Smooth muscle cell (in vitro differentiated cells): ENCODE measurements at regions not wholly inside any gene's neighbourhood (a gene's known extent, or its start where the extent isn't known, plus 50 kb on each side); places are given as distances from the start of the nearest gene placed in this dataset.

Experiments used
- DNase-seq: peaks from one replicate; lab custom pipeline; 2025; ENCODE audit not compliant: unreplicated experiment; lab: John Stamatoyannopoulos, UW
- H2AFZ ChIP-seq: fragments of 200-600 bp; sonication (generic); 2 replicates; pipeline ENCODE4 v1.6.0; 2016; ENCODE audit warnings: antibody characterized with exemption, low read depth, mild to moderate bottlenecking
- H3F3A ChIP-seq: fragments of 200-600 bp; sonication (generic); 2 replicates; pipeline ENCODE4 v1.6.0; 2017; ENCODE audit warnings: antibody characterized with exemption, low read depth
- H3K27ac ChIP-seq: fragments of 200-600 bp; sonication (generic); 2 replicates; pipeline ENCODE4 v1.5.1; 2016; ENCODE audit warnings: low read depth, mild to moderate bottlenecking
- H3K27me3 ChIP-seq: fragments of 200-600 bp; sonication (generic); 2 replicates; pipeline ENCODE4 v1.6.1; 2016; ENCODE audit warnings: low read depth, mild to moderate bottlenecking
- H3K36me3 ChIP-seq: fragments of 200-600 bp; sonication (generic); 2 replicates; pipeline ENCODE4 v1.5.1; 2016; ENCODE audit warnings: low read depth
- H3K4me1 ChIP-seq: fragments of 200-600 bp; sonication (generic); 2 replicates; pipeline ENCODE4 v1.5.1; 2016; ENCODE audit warnings: low read depth
- H3K4me2 ChIP-seq: fragments of 200-600 bp; sonication (generic); 2 replicates; pipeline ENCODE4 v1.6.0; 2016; ENCODE audit warnings: mild to moderate bottlenecking
- H3K4me3 ChIP-seq: fragments of 200-600 bp; sonication (generic); 2 replicates; pipeline ENCODE4 v1.5.1; 2016; ENCODE audit warnings: mild to moderate bottlenecking
- H3K79me2 ChIP-seq: fragments of 200-600 bp; sonication (generic); 2 replicates; pipeline ENCODE4 v1.6.0; 2016; ENCODE audit warnings: low read depth, mild to moderate bottlenecking
- H3K9ac ChIP-seq: fragments of 200-600 bp; sonication (generic); 2 replicates; pipeline ENCODE4 v1.6.0; 2016; ENCODE audit warnings: low read depth
- H3K9me3 ChIP-seq: fragments of 200-600 bp; sonication (generic); replicated peaks from 2 replicates; pipeline ENCODE4 v1.5.1; 2016; ENCODE audit warnings: low read depth
- H4K20me1 ChIP-seq: fragments of 200-600 bp; sonication (generic); 2 replicates; pipeline ENCODE4 v1.6.0; 2016; ENCODE audit warnings: low read depth
- CTCF ChIP-seq: fragments of 200-600 bp; sonication (generic); IDR thresholded peaks from 2 replicates; pipeline ENCODE4 v1.5.1; 2017; ENCODE audit warnings: borderline replicate concordance, mild to moderate bottlenecking, antibody characterized with exemption; ENCODE audit not compliant: insufficient read depth, poor library complexity, severe bottlenecking
- WGBS: methylation state at CpG from one replicate; pipeline ENCODE4 v1.1.7; 2016; ENCODE audit warnings: low lambda C conversion rate; 5-methylcytosine and 5-hydroxymethylcytosine counted together

GRCh38 chr6:87899499-87900147, 148.0 kb upstream of the SPACA1 start:
- no peak overlapping the region for H3K27ac ChIP-seq
- WGBS: 91% methylated on average over 5 of the region's 5 CpGs
- no peak overlapping the region for H3K4me3 ChIP-seq
- no peaks in the 10 kb centered on the region for H3K36me3 ChIP-seq
- H3K4me2 ChIP-seq: no peak overlapping the region
- no peak overlapping the region for H3K9ac ChIP-seq
- no peaks in the 10 kb centered on the region for H3F3A ChIP-seq
- H3K79me2 ChIP-seq: no peaks in the 10 kb centered on the region
- no peak for DNase-seq
- H2AFZ ChIP-seq: no peak overlapping the region
- no peaks in the 10 kb centered on the region for H4K20me1 ChIP-seq
- H3K9me3 ChIP-seq: no peaks in the 10 kb centered on the region
- no peak for TF ChIP-seq CTCF
- H3K4me1 ChIP-seq: no peaks in the 10 kb centered on the region
- H3K27me3 ChIP-seq: peaks cover 40% of the 10 kb centered on the region

GRCh38 chr6:87897663-87898062, 150.0 kb upstream of the SPACA1 start:
- Histone ChIP-seq H3K4me1 (no peaks in the 10 kb centered on the region), H3K4me3 (no peak overlapping the region), H4K20me1 (no peaks in the 10 kb centered on the region), H3K36me3 (no peaks in the 10 kb centered on the region), H3K27me3 (peaks cover 23% of the 10 kb centered on the region), H3K9me3 (no peaks in the 10 kb centered on the region), H2AFZ (no peak overlapping the region), H3K4me2 (no peak overlapping the region), H3K27ac (no peak overlapping the region), H3K9ac (no peak overlapping the region), H3K79me2 (no peaks in the 10 kb centered on the region), H3F3A (no peaks in the 10 kb centered on the region)
- no peak for TF ChIP-seq CTCF
- no peak for DNase-seq
- WGBS: 51% methylated on average over 3 of the region's 3 CpGs

GRCh38 chr6:87897013-87897412, 150.6 kb upstream of the SPACA1 start:
- Histone ChIP-seq H3K4me1 (no peaks in the 10 kb centered on the region), H3K36me3 (no peaks in the 10 kb centered on the region)

More at GRCh38 chr6:87897013-87897412, 150.6 kb upstream of the SPACA1 start:
- Histone ChIP-seq H4K20me1 (no peaks in the 10 kb centered on the region), H3F3A (no peaks in the 10 kb centered on the region), H3K9ac (no peak overlapping the region), H2AFZ (no peak overlapping the region), H3K79me2 (no peaks in the 10 kb centered on the region), H3K27ac (no peak overlapping the region), H3K27me3 (peaks cover 23% of the 10 kb centered on the region), H3K9me3 (no peaks in the 10 kb centered on the region), H3K4me2 (no peak overlapping the region), H3K4me3 (no peak overlapping the region)
- TF ChIP-seq CTCF: no peak
- no peak for DNase-seq
